SU-DHL-6 (cell line): ENCODE measurements at regions not wholly inside any gene's neighbourhood (a gene's known extent, or its start where the extent isn't known, plus 50 kb on each side); places are given as distances from the start of the nearest gene placed in this dataset.

Source experiments
- CTCF ChIP-seq: fragments of 200-600 bp; sonication (generic); IDR thresholded peaks from one replicate; pipeline ENCODE4 v1.5.1; 2017; ENCODE audit warnings: antibody characterized with exemption, mild to moderate bottlenecking, low read length, moderate library complexity; ENCODE audit not compliant: insufficient read depth, poor library complexity, severe bottlenecking
- EZH2phosphoT487 ChIP-seq: fragments of 200-600 bp; sonication (generic), shearing (Covaris generic); conservative IDR thresholded peaks from 2 replicates; pipeline ENCODE4 v1.6.1; 2018; ENCODE audit warnings: mild to moderate bottlenecking, antibody characterized with exemption, low read length, moderate library complexity, mixed read lengths

GRCh38 chr3:154759966-154760365, 320.2 kb upstream of the MME start:
- TF ChIP-seq CTCF (no peak), EZH2phosphoT487 (no peak)
